NCI-H524 (cell line): ENCODE measurements at regions not wholly inside any gene's neighbourhood (a gene's known extent, or its start where the extent isn't known, plus 50 kb on each side); places are given as distances from the start of the nearest gene placed in this dataset.

Experiments
- DNase-seq, 2 experiments: peaks; one replicate each; lab custom pipeline; 2025; lab: John Stamatoyannopoulos, UW

- DNase-seq = no peak
These were observed 808.3 kb upstream of the EEF2KMT start for GRCh38 chr16:5905935-5906334.

GRCh38 chr16:5903832-5904231 is 806.2 kb upstream of the EEF2KMT start:
- DNase-seq = no peak

- DNase-seq = no peak
These were observed 805.6 kb upstream of the EEF2KMT start for GRCh38 chr16:5903153-5903552.

GRCh38 chr16:5900046-5900445 is 802.5 kb upstream of the EEF2KMT start:
- DNase-seq = no peak

- DNase-seq = no peak
These were observed 798.4 kb upstream of the EEF2KMT start for GRCh38 chr16:5895976-5896375.

GRCh38 chr16:5895137-5895536 is 797.5 kb upstream of the EEF2KMT start:
- DNase-seq = no peak

GRCh38 chr16:5891296-5891695 is 793.7 kb upstream of the EEF2KMT start:
- no peak for DNase-seq

- no peak for DNase-seq
These were observed 787.9 kb upstream of the EEF2KMT start for GRCh38 chr16:5885521-5885920.

GRCh38 chr16:5884996-5885395 is 787.4 kb upstream of the EEF2KMT start:
- no peak for DNase-seq

GRCh38 chr16:5884339-5884738 is 786.7 kb upstream of the EEF2KMT start:
- no peak for DNase-seq

- no peak for DNase-seq
These were observed 784.6 kb upstream of the EEF2KMT start for GRCh38 chr16:5882087-5882640.

GRCh38 chr16:5875416-5875815 is 777.8 kb upstream of the EEF2KMT start:
- DNase-seq = no peak

GRCh38 chr16:5874899-5875298 is 777.3 kb upstream of the EEF2KMT start:
- no peak for DNase-seq

- no peak for DNase-seq
These were observed 775.6 kb upstream of the EEF2KMT start for GRCh38 chr16:5873221-5873620.

GRCh38 chr16:5870886-5871691 is 773.5 kb upstream of the EEF2KMT start:
- no peak for DNase-seq

- no peak for DNase-seq
These were observed 769.7 kb upstream of the EEF2KMT start for GRCh38 chr16:5867250-5867649.

GRCh38 chr16:5865236-5865635 is 767.6 kb upstream of the EEF2KMT start:
- DNase-seq = no peak

- DNase-seq = no peak
These were observed 765.5 kb upstream of the EEF2KMT start for GRCh38 chr16:5863071-5863606.

GRCh38 chr16:5862103-5862840 is 764.7 kb upstream of the EEF2KMT start:
- DNase-seq = no peak

GRCh38 chr16:5861241-5861640 is 763.6 kb upstream of the EEF2KMT start:
- DNase-seq = no peak

- no peak for DNase-seq
These were observed 760.6 kb upstream of the EEF2KMT start for GRCh38 chr16:5858180-5858579.

GRCh38 chr16:5854027-5854426 is 756.4 kb upstream of the EEF2KMT start:
- DNase-seq = no peak

- DNase-seq = no peak
These were observed 754.6 kb upstream of the EEF2KMT start for GRCh38 chr16:5852151-5852550.
